Stimulated activated naive CD8-positive, alpha-beta T cell treated with anti-CD3 and anti-CD28 coated beads, Interleukin-15, amount 100 ng/mL, for 72 hours (primary cell): ENCODE measurements at regions not wholly inside any gene's neighbourhood (a gene's known extent, or its start where the extent isn't known, plus 50 kb on each side); places are given as distances from the start of the nearest gene placed in this dataset.
"Not testable (repeated sequence)": the region's sequence is repeated elsewhere in the genome, so short reads cannot be mapped to it uniquely, and the experiment has no call there.

Experiments used
- ATAC-seq: fragments of 150-1000 bp; cut with Tn5 transposase; 2 replicates; pipeline ENCODE4 v1.10.0; 2021; ENCODE audit warnings: mild to moderate bottlenecking, moderate library complexity
- DNase-seq, 2 donors: peaks; one replicate each; pipeline ENCODE4 v3.0.0; 2021 to 2022
- H3K27ac Mint-ChIP-seq, 2 donors: one replicate each; pipeline ENCODE4 v1.8.0; 2022; ENCODE audit warnings: mild to moderate bottlenecking in 2 of 2, mixed read lengths in 2 of 2, moderate library complexity in 2 of 2
- H3K27me3 Mint-ChIP-seq: one replicate; pipeline ENCODE4 v1.8.0; 2022; ENCODE audit warnings: mixed read lengths
- H3K4me1 Mint-ChIP-seq: one replicate; pipeline ENCODE4 v1.8.0; 2022; ENCODE audit warnings: mild to moderate bottlenecking, mixed read lengths
- H3K4me3 Mint-ChIP-seq, 2 donors: one replicate each; pipeline ENCODE4 v1.8.0; 2022; ENCODE audit warnings: mild to moderate bottlenecking in 2 of 2, mixed read lengths in 2 of 2, moderate library complexity in 1 of 2
- H3K9me3 Mint-ChIP-seq, 2 donors: one replicate each; pipeline ENCODE4 v1.8.0; 2022; ENCODE audit warnings: mixed read lengths in 2 of 2

- no peaks in the 10 kb centered on the region for H3K27me3 Mint-ChIP-seq
- no peak for ATAC-seq
Measured at GRCh38 chr1:187911820-187912219, 1083.1 kb downstream of the PLA2G4A start.

GRCh38 chr1:187920976-187921375 is 1092.2 kb downstream of the PLA2G4A start:
- Mint-ChIP-seq H3K4me3 (no peak overlapping the region), H3K4me1 (no peaks in the 10 kb centered on the region), H3K27me3 (no peaks in the 10 kb centered on the region), H3K9me3 (peaks cover 0 to 11% of the 10 kb centered on the region in 2 donors), H3K27ac (no peak overlapping the region)
- DNase-seq (no peak), ATAC-seq (no peak)

More at GRCh38 chr1:187911820-187912219, 1083.1 kb downstream of the PLA2G4A start:
- DNase-seq, result no peak
- no peaks in the 10 kb centered on the region for H3K4me1 Mint-ChIP-seq
- no peak overlapping the region for H3K27ac Mint-ChIP-seq
- peaks cover 6 to 9% of the 10 kb centered on the region in 2 donors for H3K9me3 Mint-ChIP-seq
- no peak overlapping the region for H3K4me3 Mint-ChIP-seq

- H3K4me1 Mint-ChIP-seq, result no peaks in the 10 kb centered on the region
- H3K4me3 Mint-ChIP-seq, result no peak overlapping the region
- no peak overlapping the region for H3K27ac Mint-ChIP-seq
- no peak for DNase-seq
- no peak for ATAC-seq
- H3K9me3 Mint-ChIP-seq, result peaks cover 0 to 7% of the 10 kb centered on the region in 2 donors
- no peaks in the 10 kb centered on the region for H3K27me3 Mint-ChIP-seq
Measured at GRCh38 chr1:187921426-187921825, 1092.7 kb downstream of the PLA2G4A start.

- no peak overlapping the region for H3K27ac Mint-ChIP-seq
- no peaks in the 10 kb centered on the region for H3K27me3 Mint-ChIP-seq
- H3K4me3 Mint-ChIP-seq, result no peak overlapping the region
- ATAC-seq (no peak), DNase-seq (no peak)
- H3K4me1 Mint-ChIP-seq, result no peaks in the 10 kb centered on the region
- H3K9me3 Mint-ChIP-seq, result peaks cover 0 to 4% of the 10 kb centered on the region in 2 donors
Measured at GRCh38 chr1:187922255-187922654, 1093.5 kb downstream of the PLA2G4A start.

GRCh38 chr1:187924252-187924651 is 1095.5 kb downstream of the PLA2G4A start:
- no peak overlapping the region for H3K27ac Mint-ChIP-seq
- H3K4me1 Mint-ChIP-seq, result no peaks in the 10 kb centered on the region
- peaks cover 0 to 4% of the 10 kb centered on the region in 2 donors for H3K9me3 Mint-ChIP-seq
- no peak for DNase-seq
- ATAC-seq, result no peak
- H3K4me3 Mint-ChIP-seq, result no peak overlapping the region
- no peaks in the 10 kb centered on the region for H3K27me3 Mint-ChIP-seq

- H3K27me3 Mint-ChIP-seq, result no peaks in the 10 kb centered on the region
- ATAC-seq, result no peak
- no peaks in the 10 kb centered on the region for H3K4me1 Mint-ChIP-seq
- peaks cover 0 to 4% of the 10 kb centered on the region in 2 donors for H3K9me3 Mint-ChIP-seq
- no peak for DNase-seq
- no peak overlapping the region for H3K27ac Mint-ChIP-seq
- H3K4me3 Mint-ChIP-seq, result no peak overlapping the region
Measured at GRCh38 chr1:187928288-187928687, 1099.5 kb downstream of the PLA2G4A start.

GRCh38 chr1:187928696-187929095 is 1099.9 kb downstream of the PLA2G4A start:
- no peaks in the 10 kb centered on the region for H3K27me3 Mint-ChIP-seq

GRCh38 chr1:187931776-187932175 is 1103.0 kb downstream of the PLA2G4A start:
- no peaks in the 10 kb centered on the region for H3K4me1 Mint-ChIP-seq
- peaks cover under 1 to 3% of the 10 kb centered on the region in 2 donors for H3K9me3 Mint-ChIP-seq
- DNase-seq (no peak), ATAC-seq (no peak)
- H3K27ac Mint-ChIP-seq, result no peak overlapping the region
- no peaks in the 10 kb centered on the region for H3K27me3 Mint-ChIP-seq
- no peak overlapping the region for H3K4me3 Mint-ChIP-seq

More at GRCh38 chr1:187928696-187929095, 1099.9 kb downstream of the PLA2G4A start:
- Mint-ChIP-seq H3K4me3 (no peak overlapping the region), H3K27ac (no peak overlapping the region), H3K4me1 (no peaks in the 10 kb centered on the region), H3K9me3 (peaks cover 0 to 4% of the 10 kb centered on the region in 2 donors)
- ATAC-seq (no peak), DNase-seq (no peak)

- Mint-ChIP-seq H3K27me3 (no peaks in the 10 kb centered on the region), H3K27ac (no peak overlapping the region), H3K9me3 (peaks cover 0 to 11% of the 10 kb centered on the region in 2 donors), H3K4me1 (no peaks in the 10 kb centered on the region), H3K4me3 (no peak overlapping the region)
- ATAC-seq, result no peak
- DNase-seq, result no peak
Measured at GRCh38 chr1:187933562-187934419, 1105.0 kb downstream of the PLA2G4A start.

GRCh38 chr1:187936667-187937066 is 1107.9 kb downstream of the PLA2G4A start:
- no peak for DNase-seq
- Mint-ChIP-seq H3K27ac (no peak overlapping the region), H3K9me3 (peaks cover 0 to 11% of the 10 kb centered on the region in 2 donors), H3K4me1 (no peaks in the 10 kb centered on the region), H3K4me3 (no peak overlapping the region), H3K27me3 (no peaks in the 10 kb centered on the region)
- no peak for ATAC-seq

- Mint-ChIP-seq H3K27me3 (no peaks in the 10 kb centered on the region), H3K27ac (no peak overlapping the region), H3K9me3 (peaks cover 2 to 11% of the 10 kb centered on the region in 2 donors), H3K4me1 (no peaks in the 10 kb centered on the region), H3K4me3 (no peak overlapping the region)
- no peak for DNase-seq
- no peak for ATAC-seq
Measured at GRCh38 chr1:187938092-187938491, 1109.3 kb downstream of the PLA2G4A start.

GRCh38 chr1:187942986-187943385 is 1114.2 kb downstream of the PLA2G4A start:
- DNase-seq, result no peak
- H3K9me3 Mint-ChIP-seq, result peaks cover 11 to 17% of the 10 kb centered on the region in 2 donors

GRCh38 chr1:187943606-187944403 is 1115.1 kb downstream of the PLA2G4A start:
- ATAC-seq (no peak), DNase-seq (no peak)
- H3K27me3 Mint-ChIP-seq, result no peaks in the 10 kb centered on the region
- no peaks in the 10 kb centered on the region for H3K4me1 Mint-ChIP-seq
- H3K27ac Mint-ChIP-seq, result no peak overlapping the region
- peaks cover 11 to 17% of the 10 kb centered on the region in 2 donors for H3K9me3 Mint-ChIP-seq
- no peak overlapping the region for H3K4me3 Mint-ChIP-seq

More at GRCh38 chr1:187942986-187943385, 1114.2 kb downstream of the PLA2G4A start:
- H3K4me3 Mint-ChIP-seq, result no peak overlapping the region
- no peaks in the 10 kb centered on the region for H3K4me1 Mint-ChIP-seq
- ATAC-seq, result no peak
- no peak overlapping the region for H3K27ac Mint-ChIP-seq
- H3K27me3 Mint-ChIP-seq, result no peaks in the 10 kb centered on the region

GRCh38 chr1:187946661-187947060 is 1117.9 kb downstream of the PLA2G4A start:
- not testable (repeated sequence) for ATAC-seq, H3K27me3 Mint-ChIP-seq, DNase-seq, H3K4me1 Mint-ChIP-seq, H3K27ac Mint-ChIP-seq, H3K4me3 Mint-ChIP-seq
- peaks cover 20 to 31% of the 10 kb centered on the region in 2 donors for H3K9me3 Mint-ChIP-seq

GRCh38 chr1:187947359-187947758 is 1118.6 kb downstream of the PLA2G4A start:
- DNase-seq, result no peak
- H3K4me3 Mint-ChIP-seq, result no peak overlapping the region
- H3K4me1 Mint-ChIP-seq, result no peaks in the 10 kb centered on the region
- H3K27me3 Mint-ChIP-seq, result no peaks in the 10 kb centered on the region
- H3K27ac Mint-ChIP-seq, result no peak overlapping the region
- no peak for ATAC-seq
- peaks cover 25 to 37% of the 10 kb centered on the region in 2 donors for H3K9me3 Mint-ChIP-seq
